ENCODE measurements at regions not wholly inside any gene's neighbourhood (a gene's known extent, or its start where the extent isn't known, plus 50 kb on each side); places are given as distances from the start of the nearest gene placed in this dataset.

DNA sequence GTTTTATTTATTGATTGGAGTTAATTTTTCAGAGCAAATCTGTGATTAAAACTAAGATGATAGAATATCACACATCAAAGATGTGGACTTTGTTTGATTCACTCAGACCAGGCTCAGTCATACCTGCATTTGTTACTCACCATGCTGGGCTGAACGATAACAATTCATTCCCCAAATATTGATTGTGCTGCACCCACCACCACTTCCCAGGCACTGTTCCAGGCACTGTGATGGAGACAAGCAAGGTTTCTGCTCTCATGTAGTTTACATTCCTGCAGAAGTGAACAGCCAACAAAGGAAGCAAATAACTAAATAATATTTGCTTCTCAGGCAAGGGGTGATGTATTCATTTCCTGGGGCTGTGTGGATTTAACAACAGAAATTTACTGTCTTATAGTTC is 428.3 kb downstream of the DNAH5 start:
- H3K9me3 ChIP-seq = peaks cover 0 to 3% (median 0%) of the 10 kb centered on the region in 4 donors
- H3K4me3 ChIP-seq = no peak overlapping the region
- TF ChIP-seq, protein P1, sequence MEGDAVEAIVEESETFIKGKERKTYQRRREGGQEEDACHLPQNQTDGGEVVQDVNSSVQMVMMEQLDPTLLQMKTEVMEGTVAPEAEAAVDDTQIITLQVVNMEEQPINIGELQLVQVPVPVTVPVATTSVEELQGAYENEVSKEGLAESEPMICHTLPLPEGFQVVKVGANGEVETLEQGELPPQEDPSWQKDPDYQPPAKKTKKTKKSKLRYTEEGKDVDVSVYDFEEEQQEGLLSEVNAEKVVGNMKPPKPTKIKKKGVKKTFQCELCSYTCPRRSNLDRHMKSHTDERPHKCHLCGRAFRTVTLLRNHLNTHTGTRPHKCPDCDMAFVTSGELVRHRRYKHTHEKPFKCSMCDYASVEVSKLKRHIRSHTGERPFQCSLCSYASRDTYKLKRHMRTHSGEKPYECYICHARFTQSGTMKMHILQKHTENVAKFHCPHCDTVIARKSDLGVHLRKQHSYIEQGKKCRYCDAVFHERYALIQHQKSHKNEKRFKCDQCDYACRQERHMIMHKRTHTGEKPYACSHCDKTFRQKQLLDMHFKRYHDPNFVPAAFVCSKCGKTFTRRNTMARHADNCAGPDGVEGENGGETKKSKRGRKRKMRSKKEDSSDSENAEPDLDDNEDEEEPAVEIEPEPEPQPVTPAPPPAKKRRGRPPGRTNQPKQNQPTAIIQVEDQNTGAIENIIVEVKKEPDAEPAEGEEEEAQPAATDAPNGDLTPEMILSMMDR (IDR thresholded peaks at IDR 0.05) = no peak
- TF ChIP-seq POLR2A (IDR thresholded peaks at IDR 0.05) = no peak
- H3K27ac ChIP-seq = no peak overlapping the region
- no peaks in the 10 kb centered on the region for H3K27me3 ChIP-seq
- H3K4me1 ChIP-seq = no peaks in the 10 kb centered on the region
- DNase-seq = no peak
- no peaks in the 10 kb centered on the region for H3K36me3 ChIP-seq

DNA sequence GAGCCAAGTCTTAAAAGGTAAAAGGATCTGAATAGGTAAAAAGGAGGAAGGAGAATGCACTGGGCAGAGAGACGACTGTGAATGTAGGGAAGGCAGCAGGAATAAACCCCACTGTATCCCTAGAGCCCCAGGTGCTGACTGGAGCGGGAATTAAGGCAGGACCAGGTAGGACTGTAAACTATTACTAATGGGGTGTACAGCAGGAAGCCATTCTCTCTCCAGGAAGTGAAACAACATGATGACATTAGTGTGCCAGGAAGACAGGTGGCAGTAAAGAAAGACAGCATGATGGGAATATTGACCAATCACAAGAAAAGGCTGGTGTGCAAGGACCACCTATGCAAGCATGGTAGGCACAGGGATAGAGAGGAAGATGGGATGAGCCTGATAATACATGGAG is 433.0 kb downstream of the DNAH5 start:
- Histone ChIP-seq H3K9me3 (peaks cover 0 to 3% (median 0%) of the 10 kb centered on the region in 4 donors), H3K4me3 (no peak overlapping the region), H3K36me3 (no peaks in the 10 kb centered on the region), H3K27ac (no peak overlapping the region), H3K4me1 (no peaks in the 10 kb centered on the region), H3K27me3 (no peaks in the 10 kb centered on the region)
- no peak for DNase-seq
- TF ChIP-seq POLR2A (IDR thresholded peaks at IDR 0.05) = no peak
- TF ChIP-seq, protein P1 (IDR thresholded peaks at IDR 0.05) = no peak

DNA sequence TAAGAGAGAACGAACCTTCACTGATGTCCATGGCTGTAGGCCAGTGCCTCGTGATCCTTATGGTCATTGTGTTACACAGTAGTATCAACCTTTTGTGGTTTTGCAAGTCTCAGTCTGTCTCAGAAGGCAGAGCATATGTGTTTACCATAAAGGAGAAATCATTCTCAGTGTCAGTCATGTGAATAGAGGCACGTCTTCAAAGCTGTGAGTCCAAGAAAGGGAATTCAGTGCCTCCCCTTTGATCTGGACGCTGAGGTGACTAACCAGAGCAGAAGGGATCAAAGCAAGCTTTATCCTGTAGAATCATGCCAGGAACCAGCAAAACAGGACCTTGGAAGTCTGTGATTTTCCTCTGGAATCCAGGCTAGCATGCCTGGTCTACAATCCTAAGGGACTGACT is 433.9 kb downstream of the DNAH5 start:
- TF ChIP-seq POLR2A (IDR thresholded peaks at IDR 0.05) = no peak
- TF ChIP-seq, protein P1 (IDR thresholded peaks at IDR 0.05) = no peak
- Histone ChIP-seq H3K9me3 (peaks cover 0 to 3% (median 0%) of the 10 kb centered on the region in 4 donors), H3K27me3 (no peaks in the 10 kb centered on the region), H3K36me3 (no peaks in the 10 kb centered on the region), H3K4me3 (no peak overlapping the region), H3K27ac (no peak overlapping the region), H3K4me1 (no peaks in the 10 kb centered on the region)
- no peak for DNase-seq

DNA sequence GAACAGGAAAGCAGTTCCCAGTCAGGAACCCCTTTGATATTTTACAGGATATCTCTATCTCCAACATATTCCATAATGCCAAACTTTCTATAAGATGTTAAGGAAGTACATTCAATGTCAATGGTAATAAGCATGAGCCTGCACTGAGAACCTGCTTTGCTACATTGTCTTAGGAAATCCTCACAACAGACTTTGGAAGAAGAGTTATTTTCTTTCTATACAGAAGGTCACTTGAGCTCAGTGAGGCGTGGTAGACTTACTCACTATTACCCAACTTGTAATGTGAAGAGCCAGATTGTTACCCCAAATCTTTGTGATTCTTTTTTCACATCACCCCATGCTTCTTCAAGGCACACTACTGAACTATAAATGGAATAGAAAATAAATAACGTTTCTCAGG is 435.9 kb downstream of the DNAH5 start:
- TF ChIP-seq POLR2A (IDR thresholded peaks at IDR 0.05) = no peak
- TF ChIP-seq, protein P1 (IDR thresholded peaks at IDR 0.05) = no peak
- no peaks in the 10 kb centered on the region for H3K27me3 ChIP-seq
- no peak for DNase-seq

DNA sequence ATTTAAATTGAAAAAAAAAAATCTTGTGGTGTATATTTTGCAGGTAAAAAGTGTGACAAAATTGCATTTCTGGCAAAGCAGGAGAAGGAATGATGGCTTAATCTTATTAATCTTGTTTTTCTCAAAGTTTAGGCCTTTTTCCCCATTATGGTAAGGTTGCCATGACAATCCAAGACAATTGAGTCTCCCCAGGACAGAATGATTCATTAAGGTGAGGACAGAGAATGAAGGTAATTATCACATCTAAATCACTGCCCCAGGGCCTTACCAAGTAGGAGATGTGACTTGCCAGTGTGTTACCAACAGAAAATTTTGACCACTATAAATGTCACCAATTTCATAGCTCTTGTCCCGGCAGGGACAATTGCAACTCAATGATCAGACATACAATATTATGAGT is 439.2 kb downstream of the DNAH5 start:
- H3K27me3 ChIP-seq = no peaks in the 10 kb centered on the region
- H3K4me3 ChIP-seq = no peak overlapping the region
- no peak for DNase-seq
- H3K27ac ChIP-seq = no peak overlapping the region
- no peaks in the 10 kb centered on the region for H3K9me3 ChIP-seq
- TF ChIP-seq, protein P1 (IDR thresholded peaks at IDR 0.05) = no peak
- no peak for TF ChIP-seq POLR2A (IDR thresholded peaks at IDR 0.05)
- H3K4me1 ChIP-seq = no peaks in the 10 kb centered on the region
- no peaks in the 10 kb centered on the region for H3K36me3 ChIP-seq

More for the DNA sequence above, 435.9 kb downstream of the DNAH5 start:
- no peak overlapping the region for H3K4me3 ChIP-seq
- no peaks in the 10 kb centered on the region for H3K4me1 ChIP-seq
- H3K27ac ChIP-seq = no peak overlapping the region
- no peaks in the 10 kb centered on the region for H3K36me3 ChIP-seq
- H3K9me3 ChIP-seq = peaks cover 0 to 3% (median 0%) of the 10 kb centered on the region in 4 donors

DNA sequence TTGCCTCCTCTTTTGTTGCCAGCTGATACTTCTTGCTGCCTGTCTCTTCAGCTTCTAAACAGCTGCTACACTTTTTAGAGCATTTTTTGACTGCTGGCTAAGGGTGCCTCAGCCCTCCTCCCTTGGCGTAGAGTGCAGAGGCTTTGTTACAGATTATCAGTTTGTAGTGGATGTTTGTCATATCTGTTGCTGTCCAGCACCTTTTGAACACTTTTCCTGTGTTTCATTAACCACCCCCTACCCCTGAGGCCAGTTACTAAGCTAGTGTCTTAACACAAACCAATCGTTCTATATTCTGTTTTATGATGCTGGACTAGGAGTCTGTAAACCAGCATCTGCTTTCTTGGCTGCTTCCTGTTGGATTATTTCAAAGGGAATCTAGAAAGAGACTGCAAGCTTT is 441.5 kb downstream of the DNAH5 start:
- Histone ChIP-seq H3K36me3 (no peaks in the 10 kb centered on the region), H3K27ac (no peak overlapping the region), H3K4me3 (no peak overlapping the region), H3K27me3 (no peaks in the 10 kb centered on the region), H3K9me3 (no peaks in the 10 kb centered on the region), H3K4me1 (no peaks in the 10 kb centered on the region)
- TF ChIP-seq, protein P1 (IDR thresholded peaks at IDR 0.05) = no peak
- TF ChIP-seq POLR2A (IDR thresholded peaks at IDR 0.05) = no peak
- DNase-seq = no peak

Data from Peyer's patch (tissue), 4 donors.